Gastrocnemius medialis (tissue), 4 donors: ENCODE measurements at regions not wholly inside any gene's neighbourhood (a gene's known extent, or its start where the extent isn't known, plus 50 kb on each side); places are given as distances from the start of the nearest gene placed in this dataset.

Experiments
- POLR2A ChIP-seq, 2 donors: fragments of 450-650 bp; IDR thresholded peaks; one replicate each; pipeline ENCODE4 v1.6.1; 2017; ENCODE audit warnings: antibody characterized with exemption in 2 of 2, mild to moderate bottlenecking in 2 of 2, moderate library complexity in 2 of 2
- TF ChIP-seq, protein P1 (sequence below), 5 experiments: fragments of 450-650 bp in 3 of 5; fragments of 200-600 bp in 2 of 5; sonication (generic) in 2 of 5; IDR thresholded peaks in 4 of 5; conservative IDR thresholded peaks in 1 of 5; 1 replicate in 4 of 5; 2 replicates in 1 of 5; pipeline ENCODE4 v1.5.1; 2016 to 2019; ENCODE audit warnings: antibody characterized with exemption in 5 of 5, mild to moderate bottlenecking in 3 of 5, moderate library complexity in 3 of 5

DNA sequence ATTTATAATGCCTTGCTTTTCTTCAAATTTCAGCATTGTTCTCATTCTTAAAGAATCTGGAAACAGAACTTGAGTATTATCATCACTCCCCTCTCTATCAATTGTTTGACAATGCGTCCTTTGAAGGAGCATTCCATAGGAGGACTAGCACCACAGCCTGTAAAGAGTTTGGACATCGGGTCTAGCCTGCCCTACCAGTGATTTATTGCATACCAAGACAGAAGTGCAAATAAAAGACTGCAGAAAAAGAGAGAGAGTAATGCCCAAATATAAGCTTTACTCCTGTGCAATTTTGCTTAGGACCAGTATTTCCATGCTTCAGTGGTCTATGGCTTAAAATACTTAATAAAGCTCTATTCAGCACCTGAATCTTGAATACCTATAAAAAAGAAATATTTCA lies 55.4 kb upstream of the MAP2 start:
- TF ChIP-seq, protein P1, sequence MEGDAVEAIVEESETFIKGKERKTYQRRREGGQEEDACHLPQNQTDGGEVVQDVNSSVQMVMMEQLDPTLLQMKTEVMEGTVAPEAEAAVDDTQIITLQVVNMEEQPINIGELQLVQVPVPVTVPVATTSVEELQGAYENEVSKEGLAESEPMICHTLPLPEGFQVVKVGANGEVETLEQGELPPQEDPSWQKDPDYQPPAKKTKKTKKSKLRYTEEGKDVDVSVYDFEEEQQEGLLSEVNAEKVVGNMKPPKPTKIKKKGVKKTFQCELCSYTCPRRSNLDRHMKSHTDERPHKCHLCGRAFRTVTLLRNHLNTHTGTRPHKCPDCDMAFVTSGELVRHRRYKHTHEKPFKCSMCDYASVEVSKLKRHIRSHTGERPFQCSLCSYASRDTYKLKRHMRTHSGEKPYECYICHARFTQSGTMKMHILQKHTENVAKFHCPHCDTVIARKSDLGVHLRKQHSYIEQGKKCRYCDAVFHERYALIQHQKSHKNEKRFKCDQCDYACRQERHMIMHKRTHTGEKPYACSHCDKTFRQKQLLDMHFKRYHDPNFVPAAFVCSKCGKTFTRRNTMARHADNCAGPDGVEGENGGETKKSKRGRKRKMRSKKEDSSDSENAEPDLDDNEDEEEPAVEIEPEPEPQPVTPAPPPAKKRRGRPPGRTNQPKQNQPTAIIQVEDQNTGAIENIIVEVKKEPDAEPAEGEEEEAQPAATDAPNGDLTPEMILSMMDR (IDR thresholded peaks at IDR 0.05 in 4 of 5, conservative IDR thresholded peaks at IDR 0.05 in 1 of 5) = no peak
- no peak for TF ChIP-seq POLR2A (IDR thresholded peaks at IDR 0.05)
